Muscle layer of colon (tissue), 2 donors: ENCODE measurements at regions not wholly inside any gene's neighbourhood (a gene's known extent, or its start where the extent isn't known, plus 50 kb on each side); places are given as distances from the start of the nearest gene placed in this dataset.

ENCODE experiments used
- H3K27ac ChIP-seq: one replicate; pipeline ENCODE4 v1.7.0; 2013; ENCODE audit warnings: low read depth, mild to moderate bottlenecking, low read length, moderate library complexity
- H3K27me3 ChIP-seq, 2 donors: one replicate each; pipeline ENCODE4 v1.7.0; 2013; ENCODE audit warnings: low read length in 2 of 2, mild to moderate bottlenecking in 2 of 2; ENCODE audit not compliant: insufficient read depth in 2 of 2, control insufficient read depth in 1 of 2
- H3K36me3 ChIP-seq: one replicate; pipeline ENCODE4 v1.7.0; 2013; ENCODE audit warnings: mild to moderate bottlenecking, low read length; ENCODE audit not compliant: insufficient read depth
- H3K4me1 ChIP-seq: one replicate; pipeline ENCODE4 v1.7.0; 2013; ENCODE audit warnings: mild to moderate bottlenecking, low read length; ENCODE audit not compliant: insufficient read depth
- H3K4me3 ChIP-seq, 2 donors: one replicate each; pipeline ENCODE4 v1.7.0; 2013; ENCODE audit warnings: low read length in 2 of 2, low read depth in 1 of 2, mild to moderate bottlenecking in 1 of 2, moderate library complexity in 1 of 2
- H3K9ac ChIP-seq: one replicate; pipeline ENCODE4 v1.7.0; 2013; ENCODE audit warnings: low read length
- H3K9me3 ChIP-seq: one replicate; pipeline ENCODE4 v1.7.0; 2013; ENCODE audit warnings: mild to moderate bottlenecking, low read length
- donor health status: abdominal sarcoma.
- donor health status: Adenocarcinoma of cecum.

DNA sequence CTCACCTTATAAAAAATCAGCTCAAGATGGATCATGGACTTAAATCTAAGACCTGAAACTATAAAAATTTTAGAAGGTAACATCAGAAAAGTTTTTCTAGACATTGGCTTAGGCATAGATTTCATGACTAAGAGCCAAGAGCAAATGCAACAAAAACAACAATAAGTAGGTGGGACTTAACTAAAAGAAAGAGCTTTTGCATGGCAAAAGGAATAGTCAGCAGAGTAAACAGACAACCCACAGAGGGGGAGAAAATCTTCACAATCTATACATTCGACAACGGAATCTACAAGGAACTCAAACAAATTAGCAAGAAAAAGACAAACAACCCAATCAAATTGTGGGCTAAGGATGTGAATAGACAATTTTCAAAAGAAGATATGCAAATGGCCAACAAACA, 368.4 kb upstream of the KIF2B start:
- no peaks in the 10 kb centered on the region for H3K9me3 ChIP-seq
- H3K27ac ChIP-seq: no peak overlapping the region
- H3K27me3 ChIP-seq: no peaks in the 10 kb centered on the region
- no peak overlapping the region for H3K4me3 ChIP-seq
- H3K9ac ChIP-seq: no peak overlapping the region
- no peaks in the 10 kb centered on the region for H3K4me1 ChIP-seq
- no peaks in the 10 kb centered on the region for H3K36me3 ChIP-seq

DNA sequence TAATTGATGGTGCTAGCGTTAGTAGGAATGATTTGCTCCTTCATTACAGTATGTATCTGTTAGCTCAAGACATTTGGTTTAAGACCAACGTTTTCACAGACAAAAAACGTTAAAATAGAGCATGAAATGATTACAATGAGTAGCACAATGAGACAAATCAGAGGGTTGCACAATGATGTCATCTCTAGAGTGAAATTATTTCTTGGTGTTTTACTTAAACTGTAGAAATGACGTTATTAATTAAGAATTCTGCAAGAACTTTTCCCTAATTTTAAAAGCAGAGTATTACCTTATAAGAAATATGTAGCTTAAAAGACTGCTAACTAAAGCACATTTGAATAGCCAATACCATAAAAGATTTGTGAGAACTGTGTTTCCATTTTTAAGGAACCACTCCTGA, 373.4 kb upstream of the KIF2B start:
- no peak overlapping the region for H3K9ac ChIP-seq
- no peak overlapping the region for H3K27ac ChIP-seq
- H3K4me1 ChIP-seq: no peaks in the 10 kb centered on the region
- H3K9me3 ChIP-seq: no peaks in the 10 kb centered on the region
- no peaks in the 10 kb centered on the region for H3K27me3 ChIP-seq
- H3K36me3 ChIP-seq: no peaks in the 10 kb centered on the region
- H3K4me3 ChIP-seq: no peak overlapping the region

DNA sequence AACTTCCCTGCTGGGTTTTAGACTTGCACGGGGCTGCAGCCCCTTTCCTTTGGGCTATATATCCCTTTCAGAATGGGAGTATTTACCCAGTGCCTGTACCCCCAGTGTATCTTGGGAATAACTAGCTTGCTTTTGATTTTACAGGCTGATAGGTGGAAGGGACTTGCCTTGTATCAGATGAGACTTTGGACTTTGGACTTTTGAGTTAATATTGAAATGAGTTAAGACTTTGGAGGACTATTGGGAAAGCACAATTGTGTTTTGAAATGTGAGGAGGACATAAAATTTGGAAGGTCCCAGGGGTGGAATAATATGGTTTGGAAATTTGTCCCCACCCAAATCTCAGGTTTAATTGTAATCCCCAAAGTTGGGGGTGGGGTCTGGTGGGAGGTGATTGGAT, 393.8 kb upstream of the KIF2B start:
- no peak overlapping the region for H3K4me3 ChIP-seq
- H3K9me3 ChIP-seq: no peaks in the 10 kb centered on the region
- no peak overlapping the region for H3K27ac ChIP-seq
- no peaks in the 10 kb centered on the region for H3K27me3 ChIP-seq
- H3K9ac ChIP-seq: no peak overlapping the region
- H3K36me3 ChIP-seq: no peaks in the 10 kb centered on the region
- H3K4me1 ChIP-seq: no peaks in the 10 kb centered on the region

DNA sequence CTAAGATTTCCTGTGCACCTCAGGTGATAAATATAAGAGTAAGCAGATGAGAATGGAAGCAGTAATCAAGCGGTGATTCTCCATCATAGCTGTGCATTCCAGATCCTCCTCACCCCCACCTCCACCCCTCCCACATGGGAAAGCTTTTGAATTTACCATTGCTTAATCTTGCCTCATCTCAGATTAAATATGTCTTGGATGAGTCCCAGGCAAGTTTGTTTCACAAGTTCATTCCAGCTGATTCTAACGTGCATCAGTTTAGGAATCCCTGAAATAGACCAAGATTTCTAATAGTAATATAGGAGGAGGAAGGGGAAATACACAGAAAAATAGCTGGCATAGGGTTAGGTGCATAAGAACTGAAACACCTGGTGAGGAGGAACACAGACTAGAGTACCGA, 396.2 kb upstream of the KIF2B start:
- Histone ChIP-seq H3K36me3 (no peaks in the 10 kb centered on the region), H3K9ac (no peak overlapping the region), H3K4me1 (no peaks in the 10 kb centered on the region), H3K4me3 (no peak overlapping the region), H3K27ac (no peak overlapping the region), H3K9me3 (no peaks in the 10 kb centered on the region), H3K27me3 (no peaks in the 10 kb centered on the region)

DNA sequence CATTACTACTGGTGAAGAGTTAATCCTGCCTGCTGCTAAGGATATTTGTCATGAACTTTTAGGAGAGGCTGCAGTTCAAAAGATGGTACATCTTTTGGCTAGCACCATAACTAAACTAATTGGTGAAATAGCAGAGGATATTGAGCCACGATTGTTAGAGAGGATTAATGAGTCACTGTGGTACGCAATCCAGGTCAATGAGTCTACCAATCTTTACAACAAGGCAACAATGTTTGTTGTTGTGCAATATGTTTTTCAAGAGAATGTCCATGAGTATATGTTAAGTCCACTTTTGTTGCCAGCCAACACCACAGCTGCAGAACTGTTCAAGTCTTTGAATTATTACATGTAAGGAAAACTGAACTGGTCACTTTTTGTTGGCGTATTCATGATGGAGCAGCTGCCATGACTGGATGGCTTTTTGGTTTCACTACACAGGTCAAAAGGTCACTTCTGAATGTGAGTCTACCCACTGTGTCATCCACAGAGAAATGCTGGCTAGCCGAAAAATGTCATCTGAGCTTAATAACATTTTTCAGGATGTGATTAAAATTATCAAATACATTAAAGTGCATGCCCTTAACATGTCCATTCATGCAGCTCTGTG, 402.6 kb upstream of the KIF2B start:
- H3K27ac ChIP-seq: no peak overlapping the region
- no peak overlapping the region for H3K9ac ChIP-seq
- H3K4me1 ChIP-seq: peaks cover 4% of the 10 kb centered on the region
- H3K9me3 ChIP-seq: no peaks in the 10 kb centered on the region
- no peak overlapping the region for H3K4me3 ChIP-seq
- H3K27me3 ChIP-seq: no peaks in the 10 kb centered on the region
- no peaks in the 10 kb centered on the region for H3K36me3 ChIP-seq

DNA sequence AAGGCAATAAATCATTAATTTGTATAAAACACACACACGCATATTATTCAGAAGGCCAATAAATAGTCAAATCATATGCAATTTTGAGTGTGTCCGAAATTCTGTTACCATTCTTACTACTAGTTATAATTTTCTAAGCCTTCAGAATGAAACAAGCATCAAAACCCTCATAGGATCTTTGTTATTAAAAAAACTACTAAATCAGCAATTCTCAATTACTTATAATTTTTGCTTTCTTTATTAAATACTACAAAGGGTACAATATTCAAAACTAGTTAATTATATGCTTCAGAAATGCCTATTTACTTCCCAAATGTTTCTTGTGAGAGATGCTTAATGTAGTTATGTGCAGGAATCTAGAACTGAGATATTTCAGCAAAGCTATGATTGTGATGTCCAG, 413.1 kb upstream of the KIF2B start:
- H3K27me3 ChIP-seq: no peaks in the 10 kb centered on the region
- H3K9me3 ChIP-seq: no peaks in the 10 kb centered on the region
- no peaks in the 10 kb centered on the region for H3K36me3 ChIP-seq

DNA sequence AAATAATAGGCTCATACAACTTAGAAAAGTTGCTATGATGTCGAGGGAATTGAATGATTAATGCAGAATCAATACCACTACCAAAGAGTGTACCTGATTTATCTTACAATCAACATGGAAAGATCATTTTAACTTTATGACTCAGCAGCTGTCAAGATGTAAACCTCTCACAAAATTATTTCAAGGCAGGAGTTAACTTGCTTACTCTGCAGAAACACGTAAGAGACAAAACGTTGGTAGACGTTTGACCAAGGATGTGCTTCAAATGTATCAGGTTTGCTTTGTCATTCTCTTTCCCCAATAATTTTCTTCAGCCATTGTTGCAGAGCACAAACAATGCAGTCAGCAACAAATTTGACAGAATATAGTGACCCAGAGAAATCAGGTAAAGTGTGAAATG, 415.8 kb upstream of the KIF2B start:
- H3K9me3 ChIP-seq: no peaks in the 10 kb centered on the region
- H3K27ac ChIP-seq: no peak overlapping the region
- no peaks in the 10 kb centered on the region for H3K4me1 ChIP-seq
- H3K36me3 ChIP-seq: no peaks in the 10 kb centered on the region
- no peak overlapping the region for H3K4me3 ChIP-seq
- H3K9ac ChIP-seq: no peak overlapping the region
- no peaks in the 10 kb centered on the region for H3K27me3 ChIP-seq

More for the DNA sequence above, 413.1 kb upstream of the KIF2B start:
- Histone ChIP-seq H3K4me3 (no peak overlapping the region), H3K4me1 (no peaks in the 10 kb centered on the region), H3K9ac (no peak overlapping the region), H3K27ac (no peak overlapping the region)

DNA sequence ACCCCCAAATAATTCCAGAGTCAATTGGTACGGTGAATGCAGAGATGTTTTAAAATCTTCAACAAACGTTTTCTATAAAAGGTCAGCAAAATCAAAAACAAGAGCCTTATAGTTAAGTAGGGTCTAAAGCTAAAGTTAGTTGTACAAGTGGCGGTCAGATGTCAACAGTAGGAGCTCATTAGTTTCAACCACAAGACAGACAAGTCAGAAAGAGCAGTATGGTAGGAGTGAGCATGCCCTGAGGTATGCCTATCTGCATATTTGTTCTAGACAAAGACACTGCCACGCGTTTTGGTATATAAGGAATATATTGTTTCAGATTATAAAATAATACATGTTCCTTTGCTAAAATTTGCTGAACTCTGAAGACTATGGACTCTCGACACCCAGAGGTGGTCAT, 431.5 kb upstream of the KIF2B start:
- no peaks in the 10 kb centered on the region for H3K27me3 ChIP-seq
- H3K4me3 ChIP-seq: no peak overlapping the region
- H3K9me3 ChIP-seq: no peaks in the 10 kb centered on the region
- peaks cover 12% of the 10 kb centered on the region for H3K4me1 ChIP-seq
- H3K9ac ChIP-seq: no peak overlapping the region
- H3K27ac ChIP-seq: no peak overlapping the region
- no peaks in the 10 kb centered on the region for H3K36me3 ChIP-seq

DNA sequence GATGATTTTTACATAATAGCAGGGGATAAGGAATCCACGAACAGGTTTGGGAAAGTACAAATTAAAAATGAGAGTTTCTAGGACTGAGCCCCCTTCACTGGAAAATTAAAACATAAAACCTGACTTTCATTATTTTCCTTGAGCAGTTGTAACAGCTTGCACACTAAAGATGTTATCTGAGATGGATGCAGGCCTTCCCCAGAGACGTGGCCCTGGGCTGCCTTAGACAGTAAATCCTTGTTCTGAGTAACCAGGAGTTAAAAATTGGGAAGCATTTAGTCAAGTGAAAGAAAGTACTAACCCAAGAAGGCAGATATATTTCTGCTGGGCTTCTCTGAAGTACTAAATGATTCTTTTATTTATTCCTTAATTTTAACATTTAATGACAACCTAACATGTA, 432.2 kb upstream of the KIF2B start:
- H3K9me3 ChIP-seq: no peaks in the 10 kb centered on the region
- H3K4me1 ChIP-seq: peaks cover 11% of the 10 kb centered on the region

DNA sequence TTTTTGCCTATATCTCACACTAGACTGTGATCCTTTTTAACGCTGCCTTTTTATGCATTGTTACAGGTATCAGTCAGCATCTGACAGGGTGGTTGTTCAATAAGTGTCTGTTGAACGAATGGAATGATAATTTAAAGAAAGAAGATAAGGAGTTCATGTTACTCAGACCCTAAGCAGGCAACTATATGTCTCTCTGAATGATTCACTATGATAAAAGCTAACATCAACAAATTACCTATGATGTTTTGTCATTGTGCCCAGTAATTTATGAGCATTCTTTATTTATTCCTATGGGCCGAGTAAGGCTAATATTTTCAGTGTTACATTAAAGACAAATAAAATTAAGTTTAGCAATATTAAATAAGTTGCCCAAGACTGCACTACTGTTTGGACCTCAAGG, 435.0 kb upstream of the KIF2B start:
- no peaks in the 10 kb centered on the region for H3K4me1 ChIP-seq
- no peak overlapping the region for H3K4me3 ChIP-seq
- H3K27ac ChIP-seq: no peak overlapping the region
- H3K36me3 ChIP-seq: no peaks in the 10 kb centered on the region
- no peak overlapping the region for H3K9ac ChIP-seq
- H3K27me3 ChIP-seq: no peaks in the 10 kb centered on the region
- H3K9me3 ChIP-seq: no peaks in the 10 kb centered on the region

More for the DNA sequence above, 432.2 kb upstream of the KIF2B start:
- no peak overlapping the region for H3K27ac ChIP-seq
- no peaks in the 10 kb centered on the region for H3K27me3 ChIP-seq
- H3K36me3 ChIP-seq: no peaks in the 10 kb centered on the region
- H3K4me3 ChIP-seq: no peak overlapping the region
- H3K9ac ChIP-seq: no peak overlapping the region

DNA sequence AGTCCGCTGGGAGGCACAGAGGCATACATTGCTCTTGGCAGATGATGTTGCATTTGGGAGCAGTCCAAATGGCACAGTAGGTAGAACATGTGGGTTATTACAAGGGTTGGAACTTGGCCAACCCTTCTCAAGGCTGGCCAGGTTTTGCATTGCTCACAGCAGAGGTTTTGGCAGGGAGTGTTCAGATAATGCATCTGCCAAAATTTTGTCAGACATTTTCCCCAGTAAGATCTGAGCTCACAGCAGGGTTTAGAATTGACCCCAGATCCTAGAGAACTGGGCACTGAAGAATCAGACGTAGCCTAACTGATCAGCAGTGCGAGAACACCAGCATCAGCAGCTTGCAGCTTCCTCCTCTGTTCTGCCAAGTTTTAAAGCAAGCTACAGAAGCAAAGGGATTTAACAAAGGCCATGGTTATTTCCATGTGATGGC, 468.8 kb upstream of the KIF2B start:
- H3K9ac ChIP-seq: no peak overlapping the region
- H3K4me3 ChIP-seq: no peak overlapping the region
- no peaks in the 10 kb centered on the region for H3K9me3 ChIP-seq
- no peak overlapping the region for H3K27ac ChIP-seq
- H3K4me1 ChIP-seq: peaks cover 8% of the 10 kb centered on the region
- no peaks in the 10 kb centered on the region for H3K27me3 ChIP-seq
- no peaks in the 10 kb centered on the region for H3K36me3 ChIP-seq

DNA sequence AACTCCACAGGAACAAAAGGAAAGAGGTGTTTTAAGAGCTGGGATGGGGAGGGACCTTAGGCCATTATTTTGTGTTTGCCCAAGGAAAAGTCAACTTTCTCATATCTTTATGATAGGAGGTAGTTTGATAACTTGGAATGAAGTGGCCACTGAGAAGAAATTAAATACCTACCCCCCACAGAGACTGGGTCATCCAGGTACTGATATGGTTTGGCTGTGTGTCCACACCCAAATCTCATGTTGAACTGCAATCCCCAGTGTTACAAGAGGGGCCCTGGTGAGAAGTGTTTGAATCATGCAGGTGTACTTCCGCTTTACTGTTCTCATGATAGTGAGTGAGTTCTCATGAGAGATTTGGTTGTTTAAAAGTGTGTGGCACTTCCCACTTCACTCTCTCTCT, 477.9 kb upstream of the KIF2B start:
- Histone ChIP-seq H3K9me3 (no peaks in the 10 kb centered on the region), H3K4me1 (no peaks in the 10 kb centered on the region), H3K4me3 (no peak overlapping the region), H3K27ac (no peak overlapping the region), H3K9ac (no peak overlapping the region), H3K27me3 (no peaks in the 10 kb centered on the region), H3K36me3 (no peaks in the 10 kb centered on the region)
